Central memory CD8-positive, alpha-beta T cell (primary cell): ENCODE measurements at regions not wholly inside any gene's neighbourhood (a gene's known extent, or its start where the extent isn't known, plus 50 kb on each side); places are given as distances from the start of the nearest gene placed in this dataset.
"Not testable (repeated sequence)": the region's sequence is repeated elsewhere in the genome, so short reads cannot be mapped to it uniquely, and the experiment has no call there.

Experiments
- ATAC-seq: fragments of 150-1000 bp; cut with Tn5 transposase; replicated peaks from 2 replicates; pipeline ENCODE4 v1.10.0; 2022; ENCODE audit warnings: mild to moderate bottlenecking, moderate FRiP score, moderate number of reproducible peaks; ENCODE audit not compliant: poor library complexity, severe bottlenecking; ENCODE audit errors: extremely low read depth
- DNase-seq, 2 donors: peaks; one replicate each; pipeline ENCODE4 v3.0.0; 2021; ENCODE audit warnings: low spot score in 2 of 2
- H3K27ac Mint-ChIP-seq: one replicate; pipeline ENCODE4 v1.8.0; 2022; ENCODE audit warnings: low read depth, mild to moderate bottlenecking, moderate library complexity, mixed read lengths
- H3K27me3 Mint-ChIP-seq: one replicate; pipeline ENCODE4 v1.8.0; 2022; ENCODE audit warnings: mixed read lengths
- H3K36me3 Mint-ChIP-seq: one replicate; pipeline ENCODE4 v1.8.0; 2022; ENCODE audit warnings: mild to moderate bottlenecking, moderate library complexity, mixed read lengths; ENCODE audit not compliant: insufficient read depth
- H3K4me1 Mint-ChIP-seq: one replicate; pipeline ENCODE4 v1.8.0; 2022; ENCODE audit warnings: mixed read lengths
- H3K4me3 Mint-ChIP-seq: one replicate; pipeline ENCODE4 v1.8.0; 2022; ENCODE audit warnings: mild to moderate bottlenecking, moderate library complexity, mixed read lengths
- H3K9me3 Mint-ChIP-seq: one replicate; pipeline ENCODE4 v1.8.0; 2022; ENCODE audit warnings: mixed read lengths

- no peaks in the 10 kb centered on the region for H3K36me3 Mint-ChIP-seq
- H3K27me3 Mint-ChIP-seq: no peaks in the 10 kb centered on the region
- H3K9me3 Mint-ChIP-seq: peaks cover 10% of the 10 kb centered on the region
- no peaks in the 10 kb centered on the region for H3K4me1 Mint-ChIP-seq
- ATAC-seq (no peak), DNase-seq (no peak)
- no peak overlapping the region for H3K27ac Mint-ChIP-seq
- H3K4me3 Mint-ChIP-seq: no peak overlapping the region
Observed at GRCh38 chr10:55867848-55868247, 493.2 kb downstream of the ZWINT start.

GRCh38 chr10:55858730-55859129 lies 502.3 kb downstream of the ZWINT start:
- no peaks in the 10 kb centered on the region for H3K27me3 Mint-ChIP-seq
- DNase-seq (no peak), ATAC-seq (no peak)
- no peaks in the 10 kb centered on the region for H3K4me1 Mint-ChIP-seq
- H3K36me3 Mint-ChIP-seq: no peaks in the 10 kb centered on the region
- no peak overlapping the region for H3K4me3 Mint-ChIP-seq
- peaks cover 12% of the 10 kb centered on the region for H3K9me3 Mint-ChIP-seq
- no peak overlapping the region for H3K27ac Mint-ChIP-seq

- H3K27ac Mint-ChIP-seq: no peak overlapping the region
- H3K36me3 Mint-ChIP-seq: no peaks in the 10 kb centered on the region
- ATAC-seq (no peak), DNase-seq (no peak)
- H3K9me3 Mint-ChIP-seq: no peaks in the 10 kb centered on the region
- no peaks in the 10 kb centered on the region for H3K4me1 Mint-ChIP-seq
- H3K4me3 Mint-ChIP-seq: no peak overlapping the region
- no peaks in the 10 kb centered on the region for H3K27me3 Mint-ChIP-seq
Observed at GRCh38 chr10:55852900-55853299, 508.2 kb downstream of the ZWINT start.

GRCh38 chr10:55837273-55837672 lies 523.8 kb downstream of the ZWINT start:
- Mint-ChIP-seq H3K36me3 (peaks cover 2% of the 10 kb centered on the region), H3K4me1 (no peaks in the 10 kb centered on the region), H3K27ac (no peak overlapping the region), H3K9me3 (peaks cover 9% of the 10 kb centered on the region), H3K4me3 (no peak overlapping the region), H3K27me3 (no peaks in the 10 kb centered on the region)
- DNase-seq: no peak
- ATAC-seq: no peak

- peaks cover 31% of the 10 kb centered on the region for H3K9me3 Mint-ChIP-seq
- no peaks in the 10 kb centered on the region for H3K27me3 Mint-ChIP-seq
- ATAC-seq (no peak), DNase-seq (no peak)
- H3K27ac Mint-ChIP-seq: no peak overlapping the region
- H3K4me3 Mint-ChIP-seq: no peak overlapping the region
- H3K4me1 Mint-ChIP-seq: no peaks in the 10 kb centered on the region
- no peaks in the 10 kb centered on the region for H3K36me3 Mint-ChIP-seq
Observed at GRCh38 chr10:55822096-55822495, 539.0 kb downstream of the ZWINT start.

GRCh38 chr10:55820478-55820877 lies 540.6 kb downstream of the ZWINT start:
- Mint-ChIP-seq H3K4me3 (no peak overlapping the region), H3K27me3 (no peaks in the 10 kb centered on the region), H3K9me3 (peaks cover 31% of the 10 kb centered on the region), H3K36me3 (no peaks in the 10 kb centered on the region), H3K27ac (no peak overlapping the region), H3K4me1 (no peaks in the 10 kb centered on the region)
- no peak for ATAC-seq
- DNase-seq: no peak

- H3K4me3 Mint-ChIP-seq: no peak overlapping the region
- H3K4me1 Mint-ChIP-seq: no peaks in the 10 kb centered on the region
- ATAC-seq (no peak), DNase-seq (no peak)
- H3K27ac Mint-ChIP-seq: no peak overlapping the region
- H3K9me3 Mint-ChIP-seq: peaks cover 31% of the 10 kb centered on the region
- H3K36me3 Mint-ChIP-seq: no peaks in the 10 kb centered on the region
- no peaks in the 10 kb centered on the region for H3K27me3 Mint-ChIP-seq
Observed at GRCh38 chr10:55820071-55820470, 541.0 kb downstream of the ZWINT start.

GRCh38 chr10:55813451-55814170 lies 547.4 kb downstream of the ZWINT start:
- Mint-ChIP-seq H3K27ac (no peak overlapping the region), H3K27me3 (no peaks in the 10 kb centered on the region), H3K4me3 (no peak overlapping the region), H3K36me3 (no peaks in the 10 kb centered on the region), H3K4me1 (no peaks in the 10 kb centered on the region), H3K9me3 (no peaks in the 10 kb centered on the region)
- ATAC-seq (no peak), DNase-seq (no peak)

- peaks cover 7% of the 10 kb centered on the region for H3K9me3 Mint-ChIP-seq
- ATAC-seq (no peak), DNase-seq (no peak)
- no peak overlapping the region for H3K27ac Mint-ChIP-seq
- H3K27me3 Mint-ChIP-seq: no peaks in the 10 kb centered on the region
- no peaks in the 10 kb centered on the region for H3K4me1 Mint-ChIP-seq
- H3K36me3 Mint-ChIP-seq: no peaks in the 10 kb centered on the region
- H3K4me3 Mint-ChIP-seq: no peak overlapping the region
Observed at GRCh38 chr10:55803055-55803454, 558.0 kb downstream of the ZWINT start.

GRCh38 chr10:55801353-55801661 lies 559.8 kb downstream of the ZWINT start:
- Mint-ChIP-seq H3K27me3 (no peaks in the 10 kb centered on the region), H3K27ac (no peak overlapping the region), H3K4me1 (no peaks in the 10 kb centered on the region), H3K4me3 (no peak overlapping the region), H3K36me3 (no peaks in the 10 kb centered on the region), H3K9me3 (peaks cover 6% of the 10 kb centered on the region)
- DNase-seq (no peak), ATAC-seq (no peak)

GRCh38 chr10:55800602-55801352 lies 560.3 kb downstream of the ZWINT start:
- Mint-ChIP-seq H3K36me3 (no peaks in the 10 kb centered on the region), H3K27me3 (no peaks in the 10 kb centered on the region), H3K4me1 (no peaks in the 10 kb centered on the region), H3K27ac (no peak overlapping the region), H3K4me3 (no peak overlapping the region), H3K9me3 (peaks cover 6% of the 10 kb centered on the region)
- ATAC-seq (no peak), DNase-seq (no peak)

- H3K36me3 Mint-ChIP-seq: no peaks in the 10 kb centered on the region
- no peaks in the 10 kb centered on the region for H3K27me3 Mint-ChIP-seq
- DNase-seq (no peak), ATAC-seq (no peak)
- no peak overlapping the region for H3K27ac Mint-ChIP-seq
- no peaks in the 10 kb centered on the region for H3K4me1 Mint-ChIP-seq
- peaks cover 13% of the 10 kb centered on the region for H3K9me3 Mint-ChIP-seq
- no peak overlapping the region for H3K4me3 Mint-ChIP-seq
Observed at GRCh38 chr10:55793024-55793423, 568.0 kb downstream of the ZWINT start.

- H3K9me3 Mint-ChIP-seq: peaks cover 13% of the 10 kb centered on the region
- not testable (repeated sequence) for ATAC-seq, DNase-seq, H3K27me3 Mint-ChIP-seq, H3K4me1 Mint-ChIP-seq, H3K36me3 Mint-ChIP-seq, H3K4me3 Mint-ChIP-seq, H3K27ac Mint-ChIP-seq
Observed at GRCh38 chr10:55790276-55790675, 570.8 kb downstream of the ZWINT start.
